Stimulated activated CD8-positive, alpha-beta memory T cell treated with anti-CD3 and anti-CD28 coated beads, Interleukin-15, amount 100 ng/mL, for 4 hours (primary cell): ENCODE measurements at regions not wholly inside any gene's neighbourhood (a gene's known extent, or its start where the extent isn't known, plus 50 kb on each side); places are given as distances from the start of the nearest gene placed in this dataset.
"Not testable (repeated sequence)": the region's sequence is repeated elsewhere in the genome, so short reads cannot be mapped to it uniquely, and the experiment has no call there.

Source experiments
- DNase-seq, 2 donors: peaks; one replicate each; pipeline ENCODE4 v3.0.0-alpha.2; 2020; ENCODE audit warnings: low read depth in 2 of 2

DNA sequence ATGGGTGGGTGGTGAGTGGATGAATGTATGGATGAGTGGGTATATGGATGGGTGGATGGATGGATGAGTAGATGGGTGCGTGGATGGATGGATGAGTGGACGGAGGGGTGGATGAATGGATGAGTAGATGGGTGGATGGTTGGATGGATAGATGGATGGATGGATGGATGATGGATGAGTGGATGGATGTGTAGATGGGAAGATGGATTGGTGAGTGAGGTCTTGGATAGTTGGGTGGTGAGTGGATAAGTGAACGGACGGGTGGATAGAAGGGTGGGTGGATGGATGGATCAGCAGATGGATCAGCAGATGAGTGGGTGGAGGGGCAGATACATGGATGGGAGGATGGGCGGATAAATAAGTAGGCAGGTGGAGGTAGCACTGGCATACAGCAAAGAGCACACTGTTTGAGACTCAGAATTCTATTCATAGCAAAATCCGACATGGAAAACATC is 163.5 kb downstream of the C9orf50 start:
- no peak for DNase-seq

DNA sequence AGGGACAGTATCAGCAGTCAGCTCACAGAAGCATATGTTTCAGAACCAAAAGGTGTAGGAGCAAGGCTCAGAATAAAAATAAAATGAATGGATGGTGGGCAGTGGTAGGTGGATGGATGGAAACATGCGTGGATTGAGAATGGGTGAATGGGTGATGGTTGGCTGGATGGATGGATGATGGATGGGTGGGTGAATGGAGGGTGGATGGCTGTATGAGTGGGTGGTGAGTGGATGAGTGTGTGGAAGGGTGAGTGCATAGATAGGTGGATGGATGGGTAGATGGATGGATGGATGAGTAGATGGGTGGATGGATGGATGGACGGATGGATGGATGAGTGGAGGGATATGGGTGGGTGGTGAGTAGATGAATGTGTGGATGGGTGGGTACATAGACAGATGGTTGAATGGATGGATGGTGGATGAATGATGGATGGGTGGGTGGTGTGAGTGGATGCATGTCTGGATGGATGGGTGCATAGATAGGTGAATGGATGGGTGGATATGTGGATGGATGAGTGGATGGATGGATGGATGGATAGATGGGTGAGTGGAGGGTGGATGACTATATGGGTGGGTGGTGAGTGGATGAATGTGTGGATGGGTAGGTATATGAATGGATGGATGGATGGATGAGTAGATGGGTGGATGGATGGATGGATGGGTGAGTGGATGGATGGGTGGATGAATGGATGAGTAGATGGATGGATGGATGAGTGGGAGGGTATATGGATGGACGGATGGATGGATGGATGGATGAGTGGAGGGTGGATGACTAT is 164.2 kb downstream of the C9orf50 start:
- no peak for DNase-seq

- DNase-seq = no peak
Measured at GRCh38 chr9:129455151-129455995, 165.5 kb downstream of the C9orf50 start.

DNA sequence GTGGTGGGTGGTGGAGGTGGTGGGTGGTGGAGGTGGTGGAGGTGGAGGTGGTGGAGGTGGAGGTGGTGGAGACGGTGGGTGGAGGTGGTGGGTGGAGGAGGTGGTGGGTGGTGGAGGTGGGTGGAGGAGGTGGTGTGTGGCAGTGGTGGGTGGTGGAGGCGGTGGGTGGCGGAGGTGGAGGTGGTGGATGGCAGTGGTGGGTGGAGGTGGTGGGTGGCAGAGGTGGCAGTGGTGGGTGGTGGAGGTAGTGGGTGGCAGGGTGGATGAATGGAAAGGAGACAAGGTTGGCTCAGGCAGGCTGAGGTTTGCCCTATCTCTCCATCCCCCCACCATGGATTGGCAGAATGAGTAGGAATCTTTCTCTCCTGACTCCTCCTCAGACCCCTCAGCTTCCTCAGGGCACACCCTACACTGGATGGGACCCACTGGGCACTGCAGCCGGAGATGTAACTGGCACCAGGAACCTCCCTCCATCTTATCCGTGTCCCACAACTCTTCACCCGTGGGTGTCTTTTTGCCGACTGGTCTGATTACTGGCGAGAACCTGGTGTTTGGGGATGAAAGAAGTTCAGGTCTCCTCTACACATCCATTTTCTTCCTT is 166.3 kb downstream of the C9orf50 start:
- no peak for DNase-seq

- DNase-seq = no peak
Measured at GRCh38 chr9:129453734-129454133, 167.2 kb downstream of the C9orf50 start.

DNA sequence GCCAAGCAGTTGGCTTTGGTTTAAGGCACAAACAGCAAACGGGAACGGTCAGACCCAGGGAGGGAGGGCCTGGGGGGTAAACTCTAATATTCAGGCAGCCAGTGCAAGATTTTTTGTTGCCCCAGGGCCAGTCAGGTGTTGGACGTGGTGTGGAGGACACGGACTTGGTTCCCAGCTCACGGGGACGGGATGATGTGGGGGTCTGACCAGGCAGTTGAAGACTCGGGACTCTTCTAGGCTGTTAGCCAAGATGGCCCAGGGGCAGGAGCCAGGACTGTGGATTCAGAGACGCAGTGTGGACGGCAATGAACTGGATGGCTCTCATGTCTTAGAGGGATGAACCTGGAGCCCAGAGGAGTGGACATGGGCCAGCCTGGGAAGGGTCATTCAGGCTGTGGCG is 169.2 kb downstream of the C9orf50 start:
- DNase-seq = no peak

DNA sequence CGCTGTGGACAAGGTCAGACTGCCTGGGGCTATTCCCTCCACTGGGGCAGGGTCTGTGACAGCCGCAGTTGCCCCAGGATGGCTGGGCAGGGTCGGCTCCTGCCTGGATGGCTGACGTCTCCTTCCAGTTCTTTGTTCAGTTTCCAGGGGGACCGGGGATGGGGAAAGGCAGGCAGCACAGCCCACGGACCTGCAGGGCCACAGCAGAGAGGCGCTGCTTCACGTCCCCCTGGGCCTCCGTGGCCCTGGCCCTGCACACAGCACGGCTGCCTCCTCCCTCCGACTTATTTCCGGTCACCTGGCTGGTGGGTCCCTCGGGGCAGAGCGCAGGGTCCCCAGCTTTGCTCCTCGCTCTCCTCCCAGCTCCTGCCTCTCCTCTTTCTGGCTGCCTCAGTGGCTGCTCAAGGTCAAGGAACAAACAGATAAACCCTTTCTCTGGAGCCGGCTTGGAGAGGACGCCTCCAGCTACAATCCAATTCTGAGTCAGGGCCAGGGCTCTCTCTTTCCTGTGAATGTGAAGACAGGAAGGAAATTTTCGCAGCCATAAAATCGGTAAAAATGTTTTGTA is 169.7 kb downstream of the C9orf50 start:
- no peak for DNase-seq

DNA sequence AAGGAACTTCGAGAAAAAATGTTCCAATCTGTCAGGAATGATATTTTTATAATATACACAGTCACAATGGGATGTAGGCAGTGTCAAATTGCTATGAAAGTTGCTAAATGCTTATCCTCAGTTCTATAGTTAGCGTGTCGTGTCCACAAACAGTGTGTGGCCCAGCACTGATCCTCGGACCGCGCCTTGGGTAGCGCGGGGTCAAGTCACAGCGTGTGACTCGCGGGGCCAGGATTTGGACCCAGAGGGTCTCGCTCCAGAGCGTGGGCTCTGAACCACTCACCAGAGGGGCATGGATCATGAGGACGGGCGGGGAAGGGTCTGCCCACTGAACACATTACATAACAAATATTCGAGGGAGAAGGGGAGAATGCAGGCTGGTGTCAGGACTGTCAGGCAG is 171.8 kb downstream of the C9orf50 start:
- DNase-seq = no peak

- DNase-seq = no peak
Measured at GRCh38 chr9:129446828-129447550, 173.9 kb downstream of the C9orf50 start.

DNA sequence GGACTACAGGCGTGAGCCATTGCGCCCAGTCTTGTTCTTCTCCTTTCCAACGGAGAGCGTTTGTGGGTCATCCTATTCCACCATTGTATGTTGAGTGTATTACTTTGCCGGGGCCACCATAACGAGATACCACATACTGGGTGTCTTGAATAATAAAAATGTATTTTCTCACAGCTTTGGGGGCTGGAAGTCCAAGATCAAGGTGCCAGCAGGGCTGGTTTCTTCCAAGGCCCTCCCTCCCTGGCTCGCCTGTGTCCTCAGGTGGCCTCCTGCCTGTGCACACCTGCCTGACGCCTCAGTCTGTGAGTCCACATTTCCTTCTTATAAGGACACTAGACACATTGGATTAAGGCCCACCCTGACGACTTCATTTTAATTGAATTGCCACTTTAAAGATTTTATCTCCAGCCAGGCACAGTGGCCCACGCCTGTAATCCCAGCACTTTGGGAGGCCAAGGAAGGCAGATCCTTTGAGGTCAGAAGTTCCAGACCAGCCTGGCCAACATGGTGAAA is 175.1 kb downstream of the C9orf50 start:
- no peak for DNase-seq

- not testable (repeated sequence) for DNase-seq
Measured at GRCh38 chr9:129443515-129444164, 177.3 kb downstream of the C9orf50 start.

DNA sequence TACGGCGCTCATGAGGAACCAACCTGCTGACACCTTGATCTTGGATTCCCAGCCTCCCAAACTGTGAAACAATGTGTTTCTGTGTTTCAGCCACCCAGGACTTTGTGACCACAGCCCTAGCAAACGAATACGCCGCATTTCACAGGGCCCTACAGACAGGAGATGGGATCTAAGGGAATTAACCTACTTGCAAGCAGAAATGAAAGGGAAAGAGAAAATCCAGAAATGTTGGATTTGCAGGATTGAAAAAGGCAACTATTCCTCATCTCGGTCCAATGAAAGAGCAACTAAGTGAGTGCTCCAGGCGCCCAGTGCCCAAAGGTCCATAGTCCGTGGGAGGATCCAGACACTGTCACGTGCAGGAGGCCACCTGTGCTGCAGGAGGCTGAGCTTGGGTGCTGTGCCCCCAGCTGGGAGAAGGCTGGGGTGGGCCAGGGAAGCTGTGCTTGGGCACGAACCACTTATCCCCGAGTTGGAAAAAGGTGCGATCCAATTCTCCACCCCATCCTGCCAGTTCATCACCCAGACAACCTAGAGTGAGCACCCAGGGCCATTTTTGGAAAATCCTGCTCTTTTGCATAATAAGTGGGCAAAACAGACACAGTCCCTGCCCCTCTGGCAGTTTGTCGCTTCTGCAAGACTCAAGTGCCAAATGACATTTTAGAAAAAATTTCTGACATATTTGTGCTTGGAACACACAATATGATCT is 177.9 kb downstream of the C9orf50 start:
- no peak for DNase-seq

- DNase-seq = no peak
Measured at GRCh38 chr9:129441852-129442251, 179.0 kb downstream of the C9orf50 start.

DNA sequence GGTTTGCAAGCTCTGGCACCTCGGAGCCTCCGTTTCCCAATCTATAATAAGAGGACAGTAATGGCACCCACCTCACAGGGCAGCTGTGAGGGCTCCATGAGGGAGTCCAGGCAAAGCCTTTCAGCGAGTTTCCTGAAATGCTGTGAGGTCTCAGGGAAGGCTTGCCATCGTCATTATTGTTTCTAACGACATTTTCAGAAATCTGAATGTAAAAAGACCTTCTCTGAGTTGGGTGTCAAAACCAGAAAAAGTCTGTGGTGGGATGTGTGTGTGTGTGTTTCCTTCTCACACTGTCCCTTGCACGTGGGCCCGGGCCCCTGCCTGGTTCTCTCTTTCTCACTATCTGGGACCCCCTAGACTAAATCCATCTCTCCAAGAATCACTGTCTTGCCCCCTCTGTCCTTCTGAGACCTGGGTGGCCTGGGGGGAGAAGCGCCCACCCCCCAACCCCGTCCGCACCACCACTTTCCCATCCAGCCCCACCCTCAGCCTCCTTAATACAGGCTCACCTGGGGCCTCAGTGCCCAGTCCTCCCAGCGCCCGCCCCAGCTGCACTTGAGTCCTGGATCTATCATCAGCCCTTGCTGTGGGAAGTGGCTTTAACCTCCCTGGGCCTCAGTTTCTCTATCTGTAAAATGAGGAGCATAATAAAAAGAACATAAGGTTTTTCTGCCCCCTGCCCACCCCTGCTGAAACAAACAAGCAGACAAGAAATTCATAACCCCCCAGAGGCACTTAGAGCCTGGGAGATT is 180.3 kb downstream of the C9orf50 start:
- DNase-seq = no peak

GRCh38 chr9:129439242-129439641 is 181.7 kb downstream of the C9orf50 start:
- no peak for DNase-seq

DNA sequence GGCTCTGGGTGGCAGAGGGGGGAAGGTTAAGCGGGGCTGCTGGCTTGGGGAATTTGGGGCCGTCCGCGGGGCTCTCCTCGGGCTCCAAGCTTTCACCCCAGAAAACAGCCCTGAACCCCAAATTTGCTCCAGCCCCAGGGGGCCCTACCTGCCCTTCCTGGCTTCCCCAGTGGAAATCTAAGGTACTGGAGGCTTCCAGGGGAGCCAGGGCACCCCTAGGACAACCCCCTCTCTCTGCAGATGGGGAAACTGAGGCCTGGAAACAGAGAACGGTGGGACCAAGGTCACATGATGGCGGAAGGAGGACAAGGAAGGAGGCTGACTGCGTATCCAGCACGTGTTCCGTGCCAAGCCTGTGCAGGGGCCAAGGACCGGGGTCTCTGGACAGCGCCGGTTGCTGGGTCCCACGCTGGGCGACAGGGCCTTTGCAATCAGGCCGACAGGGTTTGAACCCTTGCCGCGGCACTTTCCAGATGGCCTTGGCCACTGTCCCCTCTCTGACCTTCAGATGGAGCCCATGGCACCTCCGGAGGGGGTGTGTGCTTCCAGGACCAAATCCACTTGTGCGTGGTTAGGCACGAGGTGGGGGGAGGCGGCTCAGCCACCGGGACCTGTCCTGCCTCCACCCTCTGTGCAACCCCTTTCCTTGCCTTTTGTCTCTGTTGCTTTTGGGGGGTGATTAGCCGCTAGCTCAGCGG is 183.1 kb downstream of the C9orf50 start:
- DNase-seq = no peak

DNA sequence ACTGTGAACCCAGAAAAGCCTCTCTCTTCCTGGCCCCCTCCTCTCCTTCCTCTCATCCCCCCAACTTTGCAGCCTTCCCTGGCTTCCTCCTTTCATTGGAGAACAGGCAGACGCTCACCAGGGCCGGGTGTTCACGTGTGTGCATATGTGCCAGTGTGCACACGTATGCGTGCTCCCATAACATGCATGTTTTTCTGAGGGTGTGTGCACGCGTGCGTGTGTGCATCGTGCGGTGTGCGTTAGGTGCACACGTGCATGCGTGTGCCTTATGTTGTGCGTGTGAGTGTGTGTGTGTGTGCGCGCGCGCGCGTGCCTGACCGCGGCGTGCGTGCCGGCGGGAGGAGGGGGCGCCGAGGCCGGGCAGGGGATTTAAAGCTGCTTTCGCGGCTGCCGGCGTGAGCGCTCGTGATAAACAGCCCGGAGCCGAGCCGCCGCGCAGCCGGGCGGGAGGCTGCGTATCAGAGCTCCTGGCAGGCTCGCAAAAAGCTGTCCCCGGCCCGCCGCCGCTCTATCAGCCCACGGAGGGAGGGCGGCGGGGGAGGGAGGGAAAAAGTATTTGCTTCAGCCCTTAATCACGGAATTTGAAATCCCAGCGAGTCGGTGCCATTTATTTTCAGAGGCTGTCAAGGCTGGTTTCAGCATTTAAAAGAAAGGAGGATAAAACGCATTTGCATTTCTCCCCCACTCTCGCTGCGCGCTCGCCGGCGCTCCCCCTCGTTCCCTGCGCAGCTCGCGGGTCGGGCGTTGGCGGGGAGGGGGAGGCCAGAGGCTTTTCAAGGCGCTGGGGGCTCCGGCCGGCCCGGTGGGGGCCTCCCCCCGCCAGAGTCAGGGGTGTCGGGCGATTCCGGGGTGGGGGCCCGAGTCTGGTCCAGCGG is 183.9 kb downstream of the C9orf50 start:
- no peak for DNase-seq
